ENCODE measurements at regions not wholly inside any gene's neighbourhood (a gene's known extent, or its start where the extent isn't known, plus 50 kb on each side); places are given as distances from the start of the nearest gene placed in this dataset.
"Not testable (repeated sequence)": the region's sequence is repeated elsewhere in the genome, so short reads cannot be mapped to it uniquely, and the experiment has no call there.

DNA sequence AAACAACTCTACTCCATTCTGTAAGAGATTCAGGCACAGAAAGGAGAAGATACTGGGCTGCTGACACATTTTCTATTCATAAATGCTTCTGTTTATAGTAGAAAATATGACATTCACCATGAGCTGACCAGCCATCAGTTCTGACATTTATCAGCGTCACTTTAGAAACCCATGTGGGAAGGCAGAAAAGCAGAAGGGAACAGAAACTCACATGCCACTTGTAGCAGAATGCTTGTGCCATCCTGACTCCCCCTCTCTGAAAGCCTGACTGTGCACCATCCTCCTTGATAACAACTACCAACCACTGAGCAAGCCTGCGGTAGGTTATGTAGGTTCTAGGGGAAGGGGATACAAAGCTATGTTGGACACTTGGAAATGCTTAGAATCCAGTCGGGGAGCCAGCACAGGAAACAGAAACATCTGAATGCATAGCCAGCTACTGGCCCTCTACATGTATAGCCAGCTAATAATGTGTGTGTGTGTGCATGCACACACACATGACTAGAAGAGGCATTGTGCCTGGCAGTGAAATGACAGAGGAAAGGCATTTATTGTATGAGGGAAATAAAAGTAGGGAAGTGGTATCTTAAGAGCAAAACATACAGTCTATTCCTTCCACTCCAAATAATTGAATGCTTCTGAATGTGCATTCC is 104.3 kb downstream of the SPDYE17 start:
- not testable (repeated sequence) for DNase-seq (ENCODE audit: insufficient read length, low spot score); FAIRE-seq

DNA sequence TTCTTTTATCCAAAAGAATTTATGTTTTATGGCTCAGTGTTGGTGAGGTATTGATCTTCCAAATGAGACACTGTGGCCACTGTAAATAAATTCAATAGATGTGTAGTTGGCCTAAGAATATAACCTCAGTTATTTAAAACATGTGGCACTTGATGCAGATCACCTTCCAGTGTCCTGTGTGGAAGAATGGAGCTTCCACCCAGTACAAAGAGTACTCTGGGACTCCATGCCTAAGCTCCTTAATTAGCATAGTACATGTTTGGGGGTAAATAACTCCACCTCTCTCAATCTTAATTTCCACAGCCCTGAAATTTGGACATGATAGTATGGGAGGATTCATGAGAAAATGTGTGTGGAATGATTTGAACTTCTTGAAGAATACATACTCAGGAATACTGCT is 105.7 kb downstream of the SPDYE17 start:
- peak; percentile 25 for FAIRE-seq
- not testable (repeated sequence) for DNase-seq (ENCODE audit: insufficient read length, low spot score)

DNA sequence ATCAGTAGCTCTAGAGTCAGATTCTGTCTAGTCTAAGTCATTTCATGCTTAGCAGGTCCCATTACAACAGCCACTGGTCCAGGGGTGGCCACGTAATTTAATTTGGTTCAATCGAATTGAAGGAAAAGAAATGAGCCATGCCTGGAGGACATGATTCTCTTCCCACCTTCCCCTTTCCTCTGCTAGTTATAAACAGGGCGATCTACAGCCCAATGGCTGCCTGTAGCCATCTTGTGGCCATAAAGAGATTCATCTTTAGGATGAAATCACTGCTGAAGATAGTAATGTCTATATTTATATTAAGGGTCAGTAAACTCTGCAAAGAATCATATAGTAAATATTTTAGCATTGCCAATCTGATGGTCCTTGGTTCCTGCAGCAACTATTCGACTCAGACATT is 107.4 kb downstream of the SPDYE17 start:
- TF ChIP-seq, protein P1, sequence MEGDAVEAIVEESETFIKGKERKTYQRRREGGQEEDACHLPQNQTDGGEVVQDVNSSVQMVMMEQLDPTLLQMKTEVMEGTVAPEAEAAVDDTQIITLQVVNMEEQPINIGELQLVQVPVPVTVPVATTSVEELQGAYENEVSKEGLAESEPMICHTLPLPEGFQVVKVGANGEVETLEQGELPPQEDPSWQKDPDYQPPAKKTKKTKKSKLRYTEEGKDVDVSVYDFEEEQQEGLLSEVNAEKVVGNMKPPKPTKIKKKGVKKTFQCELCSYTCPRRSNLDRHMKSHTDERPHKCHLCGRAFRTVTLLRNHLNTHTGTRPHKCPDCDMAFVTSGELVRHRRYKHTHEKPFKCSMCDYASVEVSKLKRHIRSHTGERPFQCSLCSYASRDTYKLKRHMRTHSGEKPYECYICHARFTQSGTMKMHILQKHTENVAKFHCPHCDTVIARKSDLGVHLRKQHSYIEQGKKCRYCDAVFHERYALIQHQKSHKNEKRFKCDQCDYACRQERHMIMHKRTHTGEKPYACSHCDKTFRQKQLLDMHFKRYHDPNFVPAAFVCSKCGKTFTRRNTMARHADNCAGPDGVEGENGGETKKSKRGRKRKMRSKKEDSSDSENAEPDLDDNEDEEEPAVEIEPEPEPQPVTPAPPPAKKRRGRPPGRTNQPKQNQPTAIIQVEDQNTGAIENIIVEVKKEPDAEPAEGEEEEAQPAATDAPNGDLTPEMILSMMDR (IDR thresholded peaks at IDR 0.05; ENCODE audit: insufficient read depth, missing control alignments), result peak; percentile 27
- not testable (repeated sequence) for FAIRE-seq; DNase-seq (ENCODE audit: insufficient read length, low spot score)

DNA sequence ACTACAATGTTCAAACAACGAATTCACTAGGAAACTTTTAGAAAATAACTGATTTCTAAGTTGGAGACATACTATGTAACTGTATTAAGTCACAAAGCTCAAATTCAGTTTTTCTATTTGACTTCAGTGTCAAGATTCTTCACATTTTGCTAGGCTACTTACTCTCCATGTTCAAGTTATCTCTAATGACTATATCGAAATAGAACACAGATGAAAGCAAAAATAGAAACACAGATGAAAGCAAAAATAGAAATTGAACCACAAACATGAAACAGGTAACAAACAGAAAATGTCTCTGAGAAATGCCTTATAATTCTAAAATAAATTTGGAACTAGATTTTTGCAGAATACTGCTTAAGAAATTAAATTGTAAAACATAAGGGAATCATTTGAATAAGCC is 113.5 kb downstream of the SPDYE17 start:
- not testable (repeated sequence) for DNase-seq (ENCODE audit: insufficient read length, low spot score); FAIRE-seq

DNA sequence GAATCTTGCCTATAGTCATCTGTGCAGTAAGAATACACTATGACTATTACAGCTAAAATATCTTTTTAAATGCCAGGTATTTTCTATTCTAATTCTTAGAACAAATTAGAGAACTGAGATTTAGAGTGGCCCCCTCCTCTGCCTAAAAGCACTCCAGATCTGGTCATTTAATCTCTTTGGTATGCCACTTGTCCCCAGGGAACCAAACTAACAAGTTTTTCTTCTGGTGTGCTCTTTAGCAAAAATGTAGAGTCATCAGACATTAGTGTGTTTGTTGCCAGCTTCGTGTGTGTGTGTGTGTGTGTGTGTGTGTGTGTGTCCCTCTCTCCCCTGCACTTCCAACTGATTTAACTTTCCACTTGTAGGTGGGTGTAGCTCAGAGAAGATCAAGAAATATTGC is 117.8 kb downstream of the SPDYE17 start:
- FAIRE-seq; DNase-seq (ENCODE audit: insufficient read length, low spot score): not testable (repeated sequence)

DNA sequence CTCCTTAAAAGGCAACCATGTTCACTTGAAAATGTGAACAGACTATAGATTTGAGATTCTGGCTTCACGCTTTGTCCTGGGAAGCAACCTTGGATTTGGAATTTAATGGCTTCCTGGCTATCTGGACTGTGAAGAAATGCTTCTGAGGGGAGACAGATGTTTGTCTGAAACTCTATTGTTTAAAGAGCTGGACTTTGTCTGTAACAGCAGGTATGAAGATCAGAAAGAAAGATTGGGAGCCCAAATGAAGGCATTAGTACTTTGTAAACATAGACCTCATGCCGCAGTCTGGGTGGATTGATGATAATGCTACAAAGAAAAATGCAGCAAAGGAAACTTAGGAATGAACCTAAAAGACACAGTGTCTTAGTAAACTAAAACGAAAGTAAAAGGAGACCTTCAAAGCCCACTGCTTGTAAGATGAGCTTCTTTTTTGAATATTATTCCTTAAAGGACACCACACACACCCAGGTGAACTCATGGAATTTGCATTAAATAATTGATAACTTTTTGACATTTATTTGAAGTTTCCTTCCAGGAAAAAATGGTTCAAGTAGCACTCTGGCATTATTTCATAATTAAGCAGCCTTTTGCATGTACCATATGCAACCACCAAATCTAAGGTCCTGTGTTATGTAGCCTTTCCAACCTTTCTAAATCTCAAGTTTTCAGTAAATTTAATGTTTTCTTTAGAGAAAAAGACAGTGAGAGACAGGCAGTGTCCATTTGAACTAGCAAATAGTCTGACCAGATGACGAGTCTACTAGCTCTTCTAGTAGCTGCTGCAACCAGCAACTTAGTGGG is 119.9 kb downstream of the SPDYE17 start:
- FAIRE-seq, result peak; percentile 35
- not testable (repeated sequence) for DNase-seq (ENCODE audit: insufficient read length, low spot score)

DNA sequence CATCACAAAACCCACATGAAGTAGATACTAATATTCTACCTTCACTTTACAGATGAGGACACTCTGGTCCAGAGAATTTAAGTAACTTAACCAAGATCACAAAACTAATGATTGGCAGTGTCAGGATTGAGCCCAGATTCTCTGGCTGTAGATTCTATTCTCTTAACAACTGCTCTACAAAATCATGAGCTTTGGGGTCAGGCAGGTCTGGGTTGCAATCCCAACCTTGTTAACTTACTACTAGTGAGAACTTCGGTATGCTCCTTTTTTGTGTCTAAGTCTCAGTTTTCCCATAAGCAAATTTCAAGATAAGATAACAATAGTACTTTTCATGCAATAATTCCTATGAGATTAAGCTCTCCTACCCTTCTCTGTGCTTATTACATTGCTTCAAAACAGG is 127.5 kb downstream of the SPDYE17 start:
- not testable (repeated sequence) for DNase-seq (ENCODE audit: insufficient read length, low spot score)
- peak; percentile 92 for FAIRE-seq

DNA sequence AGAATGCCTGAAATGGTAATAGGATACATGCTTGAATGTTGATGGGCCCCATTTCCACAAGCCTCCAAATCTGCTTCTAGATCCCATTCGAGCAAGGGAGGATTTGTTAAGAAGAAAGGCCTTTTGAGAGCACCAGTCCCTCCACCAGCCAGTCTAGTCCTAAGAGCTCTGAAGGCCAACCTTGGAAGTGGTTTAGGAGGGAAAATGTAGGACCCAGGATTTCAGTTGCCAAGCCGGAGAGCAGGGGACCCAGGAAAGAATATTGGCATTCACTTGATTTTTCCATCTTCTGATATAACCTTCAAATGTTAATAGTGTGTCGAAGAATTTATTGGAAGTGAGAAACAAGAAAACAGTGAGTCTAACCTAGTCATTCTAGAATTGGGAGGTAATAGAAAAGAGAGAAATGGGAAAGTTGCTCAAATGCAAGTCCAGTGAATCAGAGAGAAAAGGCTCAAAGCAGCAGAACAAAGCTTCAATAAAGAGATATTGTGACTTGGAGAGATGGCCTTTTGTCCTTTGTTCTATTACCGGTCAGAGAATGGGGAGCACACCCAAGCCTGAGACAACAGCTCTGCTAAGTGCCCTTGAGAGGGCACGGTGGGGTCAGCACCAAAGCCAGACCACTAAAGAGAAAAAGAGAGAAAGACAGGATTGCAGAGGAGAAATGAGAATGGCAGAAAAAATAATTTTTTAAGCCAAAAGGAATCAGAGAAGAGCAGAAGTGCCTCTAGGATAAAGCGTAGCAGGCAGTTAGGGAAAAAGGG is 130.0 kb downstream of the SPDYE17 start:
- not testable (repeated sequence) for FAIRE-seq

DNA sequence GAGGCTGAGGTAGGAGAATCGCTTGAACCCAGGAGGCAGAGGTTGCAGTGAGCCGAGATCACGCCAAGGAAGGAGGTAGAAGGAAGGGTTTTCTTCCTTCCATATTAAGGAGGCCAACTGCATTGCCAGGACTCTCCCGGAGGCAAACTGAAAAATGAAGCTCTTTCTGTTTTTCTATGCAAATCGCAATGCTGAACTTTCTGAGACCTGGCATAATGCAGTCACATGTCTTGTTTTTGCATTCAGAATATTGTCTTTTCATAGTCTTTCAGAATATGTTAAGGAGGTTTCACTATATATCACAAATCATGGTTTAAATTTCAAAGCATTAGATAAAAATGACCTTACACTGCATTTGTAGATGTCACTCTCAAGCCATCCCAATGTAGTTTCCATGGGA is 133.4 kb downstream of the SPDYE17 start:
- DNase-seq (ENCODE audit: insufficient read length, low spot score), result not testable (repeated sequence)
- FAIRE-seq, result peak; percentile 80

More for the DNA sequence above, 130.0 kb downstream of the SPDYE17 start:
- not testable (repeated sequence) for DNase-seq (ENCODE audit: insufficient read length, low spot score)

DNA sequence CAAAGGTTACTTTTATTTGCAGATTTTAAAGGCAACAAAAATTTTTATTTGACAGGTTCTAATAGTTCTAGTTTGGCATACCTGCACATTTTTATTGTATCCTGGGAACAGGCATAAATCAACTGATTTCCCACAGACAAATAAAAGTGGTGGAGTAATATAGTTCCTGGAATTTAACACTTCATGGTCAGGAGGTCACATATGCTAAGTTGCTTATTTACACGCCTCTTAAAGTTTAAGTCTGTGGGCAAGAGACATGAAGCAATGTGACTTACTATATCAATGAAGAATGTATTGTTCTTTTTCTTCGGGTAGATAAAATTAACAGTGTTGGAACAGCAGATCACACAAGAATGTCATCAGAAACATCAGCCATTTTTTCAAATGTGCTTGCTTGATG is 135.2 kb downstream of the SPDYE17 start:
- not testable (repeated sequence) for DNase-seq (ENCODE audit: insufficient read length, low spot score)
- FAIRE-seq, result peak; percentile 41

DNA sequence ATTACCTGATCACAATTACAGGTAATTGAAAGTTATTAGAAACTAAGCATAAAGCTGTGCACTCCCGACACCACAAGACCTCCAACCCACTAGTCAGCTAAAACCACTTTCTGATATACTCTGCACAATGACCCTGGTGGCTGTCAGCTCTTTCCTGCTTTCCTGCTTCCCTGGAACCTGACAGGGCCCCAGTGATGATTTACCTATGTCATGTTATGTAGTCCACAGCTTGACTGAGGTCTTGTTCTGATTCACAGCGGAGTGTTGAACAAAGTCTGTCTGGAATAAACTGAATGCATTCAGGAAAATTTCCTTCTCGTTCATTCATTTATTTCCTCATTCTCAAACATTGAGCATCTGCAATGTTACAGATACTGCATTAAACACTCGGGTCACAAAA is 136.5 kb downstream of the SPDYE17 start:
- DNase-seq (ENCODE audit: insufficient read length, low spot score); FAIRE-seq: not testable (repeated sequence)

DNA sequence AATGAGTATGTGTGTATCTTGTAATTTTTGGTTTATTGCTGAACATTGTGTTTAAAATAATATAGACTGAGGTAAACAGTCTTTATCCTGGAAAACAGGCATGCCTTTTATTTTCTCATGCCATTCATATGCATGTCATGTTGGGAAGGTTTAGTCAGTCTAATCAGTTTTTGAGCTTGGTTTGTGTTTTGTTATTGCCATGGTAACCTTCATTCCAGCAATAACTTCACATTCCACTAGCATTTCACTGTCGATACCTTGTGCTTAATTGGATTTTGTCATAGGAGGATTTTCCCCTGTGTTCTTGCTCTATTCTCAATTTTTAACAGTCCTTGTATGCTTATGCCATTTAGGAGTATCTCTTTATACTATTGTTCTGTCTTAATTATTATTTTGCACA is 140.4 kb downstream of the SPDYE17 start:
- DNase-seq (ENCODE audit: insufficient read length, low spot score); FAIRE-seq: not testable (repeated sequence)

DNA sequence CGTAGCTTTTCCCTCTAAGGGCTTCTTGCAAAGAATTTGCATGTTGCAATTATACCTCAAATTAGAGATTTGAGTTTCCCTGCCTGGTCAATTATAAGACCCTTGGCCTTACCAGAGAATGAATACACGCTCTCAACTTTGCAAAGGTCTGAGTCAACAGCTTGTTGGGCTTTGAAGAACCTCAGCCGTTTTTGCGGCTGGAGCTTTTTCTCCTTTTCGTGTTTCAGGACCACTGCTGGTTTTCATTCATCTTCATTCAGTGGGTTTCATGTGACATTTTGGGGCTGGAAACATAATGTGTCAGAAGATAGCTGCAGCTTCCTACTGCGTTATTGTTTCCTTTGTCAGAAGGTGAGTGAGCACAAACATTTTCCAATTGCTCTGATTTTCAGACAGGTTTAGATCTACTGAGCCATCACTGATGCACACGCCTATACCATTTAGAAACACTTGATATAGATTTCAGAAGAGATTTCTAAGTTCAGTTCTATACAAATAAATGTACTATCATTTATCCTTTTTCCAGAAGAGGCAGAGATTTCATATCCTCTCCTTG is 152.3 kb downstream of the SPDYE17 start:
- not testable (repeated sequence) for DNase-seq (ENCODE audit: insufficient read length, low spot score); FAIRE-seq

DNA sequence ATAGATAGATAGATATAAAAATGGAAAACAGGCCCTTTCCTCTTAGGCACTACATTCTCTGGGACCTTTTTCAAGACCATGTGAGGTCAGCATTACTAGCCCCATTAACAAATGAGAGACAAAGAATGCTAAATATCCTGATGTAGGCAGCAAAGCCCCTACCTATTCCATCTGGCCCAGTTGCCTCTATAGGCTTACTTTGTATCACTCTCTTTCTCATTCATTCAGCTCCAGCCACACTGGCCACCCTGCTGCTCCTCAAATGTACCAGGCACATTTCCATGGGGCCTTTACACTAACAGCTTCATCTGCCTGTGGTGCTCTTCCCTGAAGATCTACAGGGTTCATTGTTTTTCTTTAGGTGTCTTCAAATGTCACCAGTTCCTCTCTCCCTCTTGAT is 156.4 kb downstream of the SPDYE17 start:
- not testable (repeated sequence) for DNase-seq (ENCODE audit: insufficient read length, low spot score); FAIRE-seq

DNA sequence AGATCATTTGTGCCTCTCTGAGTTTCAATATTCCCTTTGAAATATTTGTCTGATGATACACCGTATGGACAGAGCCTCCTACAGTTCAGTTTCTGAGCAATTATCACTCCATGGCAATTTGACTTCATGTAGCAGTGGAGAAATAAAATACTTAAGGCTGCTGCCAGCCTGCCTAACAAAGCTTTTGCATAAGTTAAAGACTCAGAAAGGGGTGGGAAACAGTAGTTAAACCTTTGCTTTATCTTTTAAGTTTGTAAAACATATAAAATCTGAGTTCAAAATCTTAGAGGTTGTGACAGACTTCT is 161.7 kb downstream of the SPDYE17 start:
- not testable (repeated sequence) for FAIRE-seq; DNase-seq (ENCODE audit: insufficient read length, low spot score)

DNA sequence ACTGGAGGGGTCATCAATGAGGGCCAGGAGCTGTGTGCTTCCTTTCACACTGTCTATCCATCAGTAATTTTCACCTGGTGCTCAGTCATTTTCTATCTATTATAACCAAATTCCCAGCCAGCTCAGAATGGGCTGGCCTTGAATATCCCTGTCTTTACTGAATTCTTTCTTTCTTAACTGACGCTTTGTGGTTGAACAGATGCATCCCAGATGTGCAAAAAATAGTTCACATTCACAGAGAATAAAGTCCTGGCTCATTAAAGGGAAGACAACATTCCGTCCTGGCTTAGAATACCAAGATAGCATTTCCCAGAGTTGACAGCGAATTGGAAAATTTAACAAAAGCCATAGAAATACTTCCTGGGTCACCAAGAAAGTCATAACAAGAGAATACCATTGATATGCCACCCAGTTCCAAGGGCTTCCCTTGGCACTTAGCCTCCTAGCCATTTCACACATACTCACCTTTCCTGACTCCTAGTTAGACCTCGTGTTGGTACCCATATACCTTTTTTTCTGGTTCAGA is 164.7 kb downstream of the SPDYE17 start:
- not testable (repeated sequence) for FAIRE-seq; DNase-seq (ENCODE audit: insufficient read length, low spot score)

DNA sequence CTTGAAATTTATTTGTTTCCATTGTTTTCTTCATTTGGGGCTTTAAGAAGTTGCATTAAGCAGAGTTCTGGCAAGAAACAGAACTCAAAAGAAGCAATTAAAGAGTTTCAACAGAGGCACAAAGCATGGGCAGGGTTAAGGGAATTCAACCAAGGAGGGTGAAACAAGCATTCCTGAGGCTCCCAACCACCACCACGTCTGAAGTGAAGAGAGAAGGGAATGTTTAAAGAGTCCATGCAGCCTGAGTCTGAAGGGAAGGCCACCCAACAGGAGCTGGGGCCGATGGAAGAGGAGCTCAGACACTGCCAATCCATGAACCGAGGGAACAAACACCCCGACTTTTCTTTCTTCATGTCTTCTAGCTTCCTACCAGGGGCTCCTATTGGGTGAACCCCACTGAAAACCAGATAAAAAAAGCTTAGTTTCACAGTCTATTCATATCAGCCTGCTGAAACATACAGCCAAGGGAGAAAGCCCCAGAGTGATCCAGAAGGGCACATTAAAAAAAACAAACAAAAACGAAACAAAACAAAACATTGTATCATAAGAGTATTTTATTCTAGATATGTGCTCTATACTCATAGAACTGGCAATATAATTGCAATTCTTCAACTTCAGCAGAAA is 168.9 kb downstream of the SPDYE17 start:
- DNase-seq (ENCODE audit: insufficient read length, low spot score), result not testable (repeated sequence)
- peak; percentile 11 for FAIRE-seq

DNA sequence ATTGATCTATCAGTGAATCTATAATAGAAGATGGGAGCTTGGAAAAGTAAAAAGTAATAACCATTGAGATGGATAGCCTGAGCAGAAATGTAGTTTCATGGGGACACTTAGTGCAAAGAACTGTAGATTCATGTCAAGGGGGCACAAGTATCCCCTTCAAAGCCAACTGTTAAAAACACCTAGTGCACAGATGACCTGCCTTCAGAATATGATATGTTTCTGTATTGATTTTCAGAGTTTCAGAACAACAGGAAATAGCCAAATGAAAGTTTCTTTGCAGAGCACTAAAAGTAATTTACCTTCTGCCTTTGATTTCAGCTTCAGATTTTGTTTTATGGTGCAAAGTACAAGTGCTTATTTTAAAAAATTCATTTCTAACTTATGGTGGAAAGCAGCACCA is 169.9 kb downstream of the SPDYE17 start:
- FAIRE-seq; DNase-seq (ENCODE audit: insufficient read length, low spot score): not testable (repeated sequence)
